ENCODE measurements at regions not wholly inside any gene's neighbourhood (a gene's known extent, or its start where the extent isn't known, plus 50 kb on each side); places are given as distances from the start of the nearest gene placed in this dataset.
"Not testable (repeated sequence)": the region's sequence is repeated elsewhere in the genome, so short reads cannot be mapped to it uniquely, and the experiment has no call there.

GRCh38 chr1:29388170-29388569, 151.8 kb downstream of the PTPRU start:
- no peak for DNase-seq (ENCODE audit: low spot score)

GRCh38 chr1:29387210-29387609, 150.9 kb downstream of the PTPRU start:
- DNase-seq (ENCODE audit: low spot score), result no peak

- DNase-seq (ENCODE audit: low spot score), result not testable (repeated sequence)
These were observed 150.1 kb downstream of the PTPRU start for GRCh38 chr1:29386453-29386852.

- DNase-seq (ENCODE audit: low spot score), result no peak
These were observed 149.6 kb downstream of the PTPRU start for GRCh38 chr1:29385966-29386365.

GRCh38 chr1:29384496-29385015, 148.2 kb downstream of the PTPRU start:
- DNase-seq (ENCODE audit: low spot score), result no peak

- DNase-seq (ENCODE audit: low spot score), result no peak
These were observed 147.5 kb downstream of the PTPRU start for GRCh38 chr1:29383746-29384371.

- no peak for DNase-seq (ENCODE audit: low spot score)
These were observed 146.8 kb downstream of the PTPRU start for GRCh38 chr1:29382851-29383745.

GRCh38 chr1:29381426-29381825, 145.1 kb downstream of the PTPRU start:
- DNase-seq (ENCODE audit: low spot score), result no peak

- DNase-seq (ENCODE audit: low spot score), result no peak
These were observed 144.2 kb downstream of the PTPRU start for GRCh38 chr1:29380532-29380931.

- DNase-seq (ENCODE audit: low spot score), result peak; percentile 39
These were observed 143.2 kb downstream of the PTPRU start for GRCh38 chr1:29379443-29380073.

Measured in COLO829 (cell line).